K562 (cell line): ENCODE measurements at regions not wholly inside any gene's neighbourhood (a gene's known extent, or its start where the extent isn't known, plus 50 kb on each side); places are given as distances from the start of the nearest gene placed in this dataset.

Experiments used
- ATAC-seq: fragments of 200-7000 bp; cut with Tn5 transposase; 3 replicates; pipeline ENCODE4 v1.9.1; 2020; ENCODE audit warnings: moderate library complexity
- BruUV-seq: library from RNA; stranded (reverse); fragments of 400-500 nt; replicated peaks from 2 replicates; lab custom pipeline; 2021; lab: Mats Ljungman, UMichigan
- CTCF ChIA-PET: fragments of 300-600 bp; formaldehyde crosslinking; extraction: SDS; loops from one replicate; lab custom pipeline; 2021; ENCODE audit warnings: low intra/inter-chr PET ratio; lab: Yijun Ruan, JAX
- POLR2A ChIA-PET: fragments of 300-600, 350-650 bp; sonication (Branson Sonifier 250); formaldehyde crosslinking; extraction: SDS; loops from one replicate; lab custom pipeline; 2021; ENCODE audit warnings: antibody characterized with exemption, inconsistent platforms; lab: Yijun Ruan, JAX
- DNase-seq, 4 experiments: peaks; one replicate each; pipeline versions ENCODE4 v3.0.0 to v3.0.0-alpha.2; 2011 to 2018; ENCODE audit warnings: low spot score in 3 of 4, mixed read lengths in 3 of 4; ENCODE audit errors: extremely low read depth in 1 of 4
- FAIRE-seq: peaks from 2 replicates; lab custom pipeline; 2011; peaks lifted over from hg19 to GRCh38; lab: Jason Lieb, UNC
- H2AFZ ChIP-seq: 2 replicates; pipeline ENCODE4 v1.6.0; 2011; ENCODE audit warnings: low read depth, low read length, control low read depth, inconsistent platforms
- H3K27ac ChIP-seq: fragments of 200-600 bp; 3 replicates; pipeline ENCODE4 v1.8.0; 2011; ENCODE audit warnings: low read depth, mild to moderate bottlenecking, control low read depth, inconsistent platforms, low read length, moderate library complexity, mixed read lengths; ENCODE audit errors: extremely low read depth
- H3K27me3 ChIP-seq, 2 experiments: fragments of 300-600 bp in 1 of 2; 2 replicates in 1 of 2; 3 replicates in 1 of 2; pipeline versions ENCODE4 v1.6.0 to v1.8.0; 2011; ENCODE audit warnings: inconsistent platforms in 2 of 2, low read length in 2 of 2, mild to moderate bottlenecking in 1 of 2, mixed read lengths in 1 of 2, moderate library complexity in 1 of 2; ENCODE audit not compliant: control insufficient read depth in 2 of 2, insufficient read depth in 2 of 2
- H3K36me3 ChIP-seq: fragments of 300-600 bp; 3 replicates; pipeline ENCODE4 v1.8.0; 2011; ENCODE audit warnings: mild to moderate bottlenecking, low read length, inconsistent platforms; ENCODE audit not compliant: control insufficient read depth, insufficient read depth
- H3K4me1 ChIP-seq, 2 experiments: fragments of 200-600 bp in 1 of 2; replicated peaks in 1 of 2; 2 replicates in 1 of 2; 3 replicates in 1 of 2; pipeline versions ENCODE4 v1.5.1 to v1.8.0; 2011; ENCODE audit warnings: inconsistent platforms in 2 of 2, low read length in 2 of 2, mild to moderate bottlenecking in 1 of 2, mixed read lengths in 1 of 2, moderate library complexity in 1 of 2; ENCODE audit not compliant: control insufficient read depth in 2 of 2, insufficient read depth in 2 of 2
- H3K4me2 ChIP-seq: 2 replicates; pipeline ENCODE4 v1.6.1; 2011; ENCODE audit warnings: low read length, control low read depth, inconsistent platforms, mixed read lengths; ENCODE audit not compliant: insufficient read depth
- H3K4me3 ChIP-seq: fragments of 200-600 bp; sonication (generic), shearing (Covaris generic); 2 replicates; pipeline ENCODE4 v1.5.1; 2016; ENCODE audit warnings: control low read depth, inconsistent platforms
- H3K79me2 ChIP-seq: fragments of 200-600 bp; 3 replicates; pipeline ENCODE4 v1.8.0; 2011; ENCODE audit warnings: low read length, inconsistent platforms; ENCODE audit not compliant: control insufficient read depth, insufficient read depth
- H3K9ac ChIP-seq, 2 experiments: 2 replicates each; pipeline versions ENCODE4 v1.6.0 to v1.6.1; 2011; ENCODE audit warnings: low read depth in 2 of 2, low read length in 2 of 2, control low read depth in 1 of 2, inconsistent platforms in 1 of 2, mild to moderate bottlenecking in 1 of 2, mixed read lengths in 1 of 2; ENCODE audit not compliant: insufficient read depth in 1 of 2
- H3K9me1 ChIP-seq: one replicate; pipeline ENCODE4 v1.6.0; 2011; ENCODE audit warnings: inconsistent platforms, mild to moderate bottlenecking, low read length, moderate library complexity; ENCODE audit not compliant: control insufficient read depth, insufficient read depth
- H3K9me3 ChIP-seq: replicated peaks from 2 replicates; pipeline ENCODE4 v1.5.1; 2011; ENCODE audit warnings: low read depth, low read length, inconsistent platforms; ENCODE audit not compliant: control insufficient read depth, insufficient read depth
- H4K20me1 ChIP-seq: replicated peaks from 2 replicates; pipeline ENCODE4 v1.6.1; 2011; ENCODE audit warnings: low read length, inconsistent platforms, mixed read lengths; ENCODE audit not compliant: control insufficient read depth, insufficient read depth
- CBX3 ChIP-seq, 2 experiments: IDR thresholded peaks; 1 replicate in 1 of 2; 2 replicates in 1 of 2; pipeline ENCODE4 v1.6.1; 2012; ENCODE audit warnings: inconsistent platforms in 2 of 2, low read length in 2 of 2, borderline replicate concordance in 1 of 2, control low read depth in 1 of 2
- CBX5 ChIP-seq: IDR thresholded peaks from 2 replicates; pipeline ENCODE4 v1.6.1; 2014; ENCODE audit warnings: low read depth, borderline replicate concordance
- HDAC8 ChIP-seq: fragments of 450-650 bp; IDR thresholded peaks from 2 replicates; pipeline ENCODE4 v1.6.1; 2016; ENCODE audit warnings: mild to moderate bottlenecking, missing genetic modification characterization, moderate library complexity, missing compliant biosample characterization
- KHSRP ChIP-seq: fragments of 450-650 bp; IDR thresholded peaks from 2 replicates; pipeline ENCODE4 v1.6.1; 2017
- TRIM24 ChIP-seq, 2 experiments: fragments of 450-650 bp; IDR thresholded peaks; 2 replicates each; pipeline ENCODE4 v1.6.1; 2016
- TRIM28 ChIP-seq: fragments of 450-650 bp; IDR thresholded peaks from 2 replicates; pipeline ENCODE4 v1.6.1; 2017
- in situ Hi-C: fragments of 300-500 bp; cut with MboI; formaldehyde crosslinking; loops from 4 replicates; pipeline ENCODE4 v1.15.0; 2018; ENCODE audit warnings: inconsistent platforms, mixed read lengths
- intact Hi-C: fragments of 100-400 bp; cut with micrococcal nuclease; formaldehyde crosslinking; loops from 2 replicates; pipeline ENCODE4 v1.14.2; 2022
- TF ChIP-seq, protein P1 (sequence below): sonication (generic); IDR thresholded peaks from 2 replicates; pipeline ENCODE4 v1.6.1; 2016
- TF ChIP-seq, protein P2 (sequence below), 3 experiments: IDR thresholded peaks in 2 of 3; conservative IDR thresholded peaks in 1 of 3; 2 replicates each; pipeline ENCODE4 v1.5.1; 2011 to 2012; ENCODE audit warnings: low read length in 3 of 3, mild to moderate bottlenecking in 3 of 3, control low read depth in 2 of 3, improper control_type of control experiment in 1 of 3, inconsistent platforms in 1 of 3, low read depth in 1 of 3, mixed read lengths in 1 of 3, moderate library complexity in 1 of 3; ENCODE audit not compliant: insufficient read depth in 2 of 3

DNA sequence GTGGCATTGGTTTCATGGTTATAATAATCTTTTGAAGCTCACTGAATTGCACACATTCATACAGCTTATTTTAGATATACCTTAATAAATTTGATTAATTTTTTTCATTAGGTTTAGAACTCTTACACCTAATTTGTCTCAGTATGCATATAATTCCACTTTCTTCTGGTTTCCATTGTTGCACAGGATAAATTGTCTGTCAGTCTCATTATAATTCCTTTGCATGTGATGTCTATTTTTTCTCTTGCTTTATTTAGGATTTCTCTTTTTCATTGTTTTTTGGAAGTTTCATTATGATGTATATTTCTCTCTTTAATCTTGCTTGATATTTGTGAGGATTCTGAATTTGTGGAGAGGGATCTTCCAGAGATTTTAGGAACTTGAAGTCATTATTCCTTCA lies 84.7 kb downstream of the ARL5B start:
- 0 out of 2 replicates have a peak, but pooled peaks cover 2% of the 10 kb centered on the region for H3K9me3 ChIP-seq
- H3K9ac ChIP-seq = no peak overlapping the region
- no peaks in the 10 kb centered on the region for H3K4me1 ChIP-seq
- H3K27ac ChIP-seq = no peak overlapping the region
- TF ChIP-seq CBX3 (IDR thresholded peaks at IDR 0.05; ENCODE audit: borderline replicate concordance in 1 of 2, low read length in 2 of 2) (peak in 1 of 2 experiments; percentile 93; a peak in 2 of 3 replicates), TRIM24 (IDR thresholded peaks at IDR 0.05) (0 out of 4 replicates have a peak, but pooled peaks of 1 of the 2 experiments have one; percentile 37), TRIM28 (peak; percentile 83; the same call in 1 of the 2 replicates), HDAC8 (tag) (no peak), KHSRP (no peak), CBX5 (peak; percentile 80)
- TF ChIP-seq, protein P1, sequence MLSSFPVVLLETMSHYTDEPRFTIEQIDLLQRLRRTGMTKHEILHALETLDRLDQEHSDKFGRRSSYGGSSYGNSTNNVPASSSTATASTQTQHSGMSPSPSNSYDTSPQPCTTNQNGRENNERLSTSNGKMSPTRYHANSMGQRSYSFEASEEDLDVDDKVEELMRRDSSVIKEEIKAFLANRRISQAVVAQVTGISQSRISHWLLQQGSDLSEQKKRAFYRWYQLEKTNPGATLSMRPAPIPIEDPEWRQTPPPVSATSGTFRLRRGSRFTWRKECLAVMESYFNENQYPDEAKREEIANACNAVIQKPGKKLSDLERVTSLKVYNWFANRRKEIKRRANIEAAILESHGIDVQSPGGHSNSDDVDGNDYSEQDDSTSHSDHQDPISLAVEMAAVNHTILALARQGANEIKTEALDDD = no peak
- TF ChIP-seq, protein P2, sequence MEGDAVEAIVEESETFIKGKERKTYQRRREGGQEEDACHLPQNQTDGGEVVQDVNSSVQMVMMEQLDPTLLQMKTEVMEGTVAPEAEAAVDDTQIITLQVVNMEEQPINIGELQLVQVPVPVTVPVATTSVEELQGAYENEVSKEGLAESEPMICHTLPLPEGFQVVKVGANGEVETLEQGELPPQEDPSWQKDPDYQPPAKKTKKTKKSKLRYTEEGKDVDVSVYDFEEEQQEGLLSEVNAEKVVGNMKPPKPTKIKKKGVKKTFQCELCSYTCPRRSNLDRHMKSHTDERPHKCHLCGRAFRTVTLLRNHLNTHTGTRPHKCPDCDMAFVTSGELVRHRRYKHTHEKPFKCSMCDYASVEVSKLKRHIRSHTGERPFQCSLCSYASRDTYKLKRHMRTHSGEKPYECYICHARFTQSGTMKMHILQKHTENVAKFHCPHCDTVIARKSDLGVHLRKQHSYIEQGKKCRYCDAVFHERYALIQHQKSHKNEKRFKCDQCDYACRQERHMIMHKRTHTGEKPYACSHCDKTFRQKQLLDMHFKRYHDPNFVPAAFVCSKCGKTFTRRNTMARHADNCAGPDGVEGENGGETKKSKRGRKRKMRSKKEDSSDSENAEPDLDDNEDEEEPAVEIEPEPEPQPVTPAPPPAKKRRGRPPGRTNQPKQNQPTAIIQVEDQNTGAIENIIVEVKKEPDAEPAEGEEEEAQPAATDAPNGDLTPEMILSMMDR (IDR thresholded peaks at IDR 0.05 in 2 of 3, conservative IDR thresholded peaks at IDR 0.05 in 1 of 3; ENCODE audit: insufficient read depth in 2 of 3, low read depth in 1 of 3, low read length in 3 of 3) = no peak
- no peak overlapping the region for H3K4me2 ChIP-seq
- H3K9me1 ChIP-seq = no peaks in the 10 kb centered on the region
- no TSS peak for BruUV-seq
- H2AFZ ChIP-seq = no peak overlapping the region
- no peaks in the 10 kb centered on the region for H3K79me2 ChIP-seq
- no peaks in the 10 kb centered on the region for H4K20me1 ChIP-seq
- no peak for ATAC-seq
- H3K4me3 ChIP-seq = no peak overlapping the region
- in situ Hi-C loops (no loop called here), intact Hi-C loops (no loop called here)
- ChIA-PET POLR2A (interaction anchor here (0.6 kb wide), 1 partner anchor 10 kb away, joined by 3 read pairs; no protein-coding TSS in a partner anchor), CTCF (no interaction called here)
- no peak for FAIRE-seq
- DNase-seq = no peak
- H3K27me3 ChIP-seq = no peaks in the 10 kb centered on the region
- H3K36me3 ChIP-seq = no peaks in the 10 kb centered on the region
